Stimulated activated effector memory CD8-positive, alpha-beta T cell treated with anti-CD3 and anti-CD28 coated beads, Interleukin-12 subunit alpha, Interleukin-12 subunit beta, amount 100 ng/mL, for 72 hours (primary cell): ENCODE measurements at regions not wholly inside any gene's neighbourhood (a gene's known extent, or its start where the extent isn't known, plus 50 kb on each side); places are given as distances from the start of the nearest gene placed in this dataset.

Experiments
- ATAC-seq: fragments of 150-1000 bp; cut with Tn5 transposase; 2 replicates; pipeline ENCODE4 v1.10.0; 2021
- DNase-seq, 2 donors: peaks; one replicate each; pipeline ENCODE4 v3.0.0; 2021 to 2022; ENCODE audit warnings: low spot score in 2 of 2
- H3K27ac Mint-ChIP-seq: one replicate; pipeline ENCODE4 v1.8.0; 2022; ENCODE audit warnings: mild to moderate bottlenecking, mixed read lengths
- H3K36me3 Mint-ChIP-seq: one replicate; pipeline ENCODE4 v1.8.0; 2022; ENCODE audit warnings: mild to moderate bottlenecking, mixed read lengths
- H3K4me1 Mint-ChIP-seq: one replicate; pipeline ENCODE4 v1.8.0; 2022; ENCODE audit warnings: mixed read lengths
- H3K4me3 Mint-ChIP-seq: one replicate; pipeline ENCODE4 v1.8.0; 2022; ENCODE audit warnings: mild to moderate bottlenecking, mixed read lengths
- H3K9me3 Mint-ChIP-seq: one replicate; pipeline ENCODE4 v1.8.0; 2022; ENCODE audit warnings: mixed read lengths

DNA sequence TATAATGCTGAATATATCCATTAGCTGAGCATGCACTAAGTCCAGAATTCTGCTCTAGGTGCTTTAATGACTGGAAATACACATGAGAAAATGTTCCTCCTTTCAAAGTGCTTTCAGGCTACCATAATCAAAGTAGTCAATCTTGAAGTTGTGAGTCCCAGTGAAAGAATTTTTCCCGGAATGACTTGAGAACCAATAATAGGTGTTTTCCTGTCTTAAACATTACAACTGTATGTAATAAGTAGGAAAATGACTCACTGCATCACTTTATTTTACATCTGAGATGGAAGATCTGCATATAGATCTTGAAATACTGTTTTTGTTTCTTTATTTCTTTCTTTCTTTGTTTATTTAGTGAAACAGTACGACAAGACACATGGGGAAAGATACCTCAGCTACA is 437.4 kb upstream of the JAG1 start:
- ATAC-seq: no peak
- Mint-ChIP-seq H3K4me3 (no peak overlapping the region), H3K9me3 (peaks cover 10% of the 10 kb centered on the region), H3K36me3 (no peaks in the 10 kb centered on the region), H3K27ac (no peak overlapping the region), H3K4me1 (no peaks in the 10 kb centered on the region)
- DNase-seq: no peak

DNA sequence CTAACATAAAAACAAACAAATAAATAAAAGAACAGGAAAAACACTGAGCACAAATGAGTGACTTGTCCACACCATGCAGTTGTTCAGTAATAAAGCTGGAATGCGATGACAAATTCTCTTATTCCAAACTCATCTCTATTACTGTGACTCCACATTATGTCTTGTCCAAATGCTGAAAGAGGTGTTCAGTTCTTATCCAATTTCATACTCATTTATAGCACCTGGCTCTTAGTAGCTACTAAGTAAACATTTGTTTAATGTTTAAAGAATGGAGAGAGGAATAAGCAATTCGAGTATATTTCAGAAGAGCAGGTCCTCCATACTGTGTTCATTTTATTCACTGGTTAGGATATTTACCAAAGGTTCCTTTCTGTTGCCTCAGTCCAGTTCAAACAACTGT is 439.0 kb upstream of the JAG1 start:
- Mint-ChIP-seq H3K36me3 (no peaks in the 10 kb centered on the region), H3K4me3 (no peak overlapping the region), H3K9me3 (peaks cover 10% of the 10 kb centered on the region), H3K4me1 (no peaks in the 10 kb centered on the region), H3K27ac (no peak overlapping the region)
- ATAC-seq (no peak), DNase-seq (no peak)

DNA sequence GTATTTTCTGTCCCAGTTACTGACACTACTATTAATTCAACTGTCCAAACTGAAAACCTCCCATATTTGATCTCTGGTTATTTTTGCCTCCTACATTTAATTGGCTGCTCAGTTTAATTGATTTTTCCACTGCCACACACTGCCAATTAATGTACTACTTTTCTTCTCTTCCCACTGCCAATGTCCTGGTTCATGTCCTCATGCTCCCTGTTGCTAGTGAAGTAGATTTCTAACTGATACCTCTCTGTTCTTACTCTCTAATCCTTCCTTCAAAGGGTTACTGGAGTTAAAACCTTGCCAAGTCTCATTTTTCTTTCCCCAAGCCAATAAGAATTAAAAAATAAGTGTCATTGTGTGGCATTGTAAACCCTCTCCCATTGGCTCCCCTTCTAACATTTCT is 440.6 kb upstream of the JAG1 start:
- Mint-ChIP-seq H3K27ac (no peak overlapping the region), H3K36me3 (no peaks in the 10 kb centered on the region), H3K4me1 (no peaks in the 10 kb centered on the region), H3K4me3 (no peak overlapping the region), H3K9me3 (peaks cover 10% of the 10 kb centered on the region)
- DNase-seq (no peak), ATAC-seq (no peak)

DNA sequence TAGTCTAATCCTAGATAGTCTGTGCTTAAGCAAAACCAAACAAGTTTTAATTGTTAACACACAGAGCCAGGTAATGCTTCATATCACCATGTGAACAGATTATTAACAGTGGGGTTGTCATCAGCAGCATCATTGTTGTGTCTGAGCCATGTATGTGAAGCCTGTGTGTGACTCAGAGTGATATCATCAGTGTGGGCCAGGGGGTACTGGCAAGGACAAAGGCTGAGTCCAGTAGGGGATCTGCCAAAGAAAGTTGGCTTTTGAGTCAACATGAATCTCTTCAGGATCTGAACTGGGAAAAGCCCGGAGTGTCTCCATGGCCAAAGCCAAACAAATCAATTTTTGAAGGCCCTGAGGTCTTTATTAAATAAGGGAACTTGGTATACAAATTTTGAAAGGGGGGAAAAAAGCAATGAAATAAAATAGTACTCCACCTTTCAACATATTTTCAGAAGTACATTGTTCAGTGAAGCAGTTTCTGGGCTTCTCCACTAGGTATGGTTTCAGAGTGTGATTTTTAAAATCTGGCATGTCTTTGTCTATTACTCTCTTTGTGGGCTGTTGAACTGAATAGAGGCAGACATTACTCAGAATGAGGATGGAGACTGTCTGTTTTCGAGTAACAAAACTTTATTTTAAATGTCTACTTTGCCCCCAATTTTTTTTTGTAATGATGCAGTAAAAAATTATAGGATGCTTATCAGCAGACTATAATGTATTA is 444.2 kb upstream of the JAG1 start:
- Mint-ChIP-seq H3K36me3 (no peaks in the 10 kb centered on the region), H3K4me1 (no peaks in the 10 kb centered on the region), H3K9me3 (peaks cover 10% of the 10 kb centered on the region), H3K27ac (no peak overlapping the region), H3K4me3 (no peak overlapping the region)
- ATAC-seq (no peak), DNase-seq (no peak)

DNA sequence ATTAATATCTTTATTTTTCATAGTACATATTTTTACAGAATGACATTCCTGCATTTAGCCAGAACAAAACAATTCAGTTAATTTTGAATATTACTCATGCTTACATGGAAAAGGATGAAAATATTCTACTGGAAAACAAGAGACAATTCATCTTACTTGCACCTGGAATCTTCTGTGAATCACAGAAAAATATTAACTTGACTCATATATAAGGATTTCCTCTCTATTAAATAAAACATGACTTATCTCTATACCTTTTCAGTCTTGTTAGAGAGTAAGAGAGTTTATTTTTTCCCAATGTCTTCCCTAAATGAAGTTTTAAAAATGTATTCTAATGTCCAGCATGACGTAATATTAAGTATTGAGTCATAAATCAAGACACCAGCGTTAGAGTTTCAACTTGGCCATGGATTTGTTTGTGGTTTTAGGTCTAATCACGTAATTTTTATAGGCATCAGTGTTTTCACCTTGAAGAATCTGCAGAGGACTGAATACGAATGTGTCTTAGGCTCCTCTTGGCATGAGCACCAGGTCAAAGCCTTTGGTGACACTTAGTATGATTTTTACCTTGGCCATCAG is 445.1 kb upstream of the JAG1 start:
- H3K9me3 Mint-ChIP-seq: peaks cover 8% of the 10 kb centered on the region
- no peak overlapping the region for H3K4me3 Mint-ChIP-seq
- H3K4me1 Mint-ChIP-seq: no peaks in the 10 kb centered on the region
- no peak for ATAC-seq
- DNase-seq: no peak
- H3K27ac Mint-ChIP-seq: no peak overlapping the region
- no peaks in the 10 kb centered on the region for H3K36me3 Mint-ChIP-seq

DNA sequence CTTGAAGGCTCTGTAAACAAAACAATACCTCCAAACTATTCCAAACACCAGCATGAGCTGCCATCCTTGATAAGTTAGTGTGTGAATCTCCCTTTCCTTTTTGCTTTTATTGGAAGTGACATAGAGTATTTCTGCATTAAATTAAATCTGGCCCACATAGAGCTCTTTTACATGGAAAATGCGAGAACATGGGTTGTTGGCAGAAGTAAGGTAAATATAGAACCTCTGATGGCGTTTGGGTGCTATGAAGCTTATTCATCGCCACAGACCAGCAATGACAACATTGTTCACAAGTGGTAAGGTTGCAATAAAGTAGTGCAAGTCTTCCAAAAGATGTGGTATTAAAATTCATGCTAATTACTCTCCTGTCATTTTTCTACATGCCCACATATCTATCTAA is 445.8 kb upstream of the JAG1 start:
- Mint-ChIP-seq H3K4me3 (no peak overlapping the region), H3K9me3 (peaks cover 9% of the 10 kb centered on the region), H3K36me3 (no peaks in the 10 kb centered on the region), H3K4me1 (no peaks in the 10 kb centered on the region), H3K27ac (no peak overlapping the region)
- ATAC-seq: no peak
- DNase-seq: no peak

DNA sequence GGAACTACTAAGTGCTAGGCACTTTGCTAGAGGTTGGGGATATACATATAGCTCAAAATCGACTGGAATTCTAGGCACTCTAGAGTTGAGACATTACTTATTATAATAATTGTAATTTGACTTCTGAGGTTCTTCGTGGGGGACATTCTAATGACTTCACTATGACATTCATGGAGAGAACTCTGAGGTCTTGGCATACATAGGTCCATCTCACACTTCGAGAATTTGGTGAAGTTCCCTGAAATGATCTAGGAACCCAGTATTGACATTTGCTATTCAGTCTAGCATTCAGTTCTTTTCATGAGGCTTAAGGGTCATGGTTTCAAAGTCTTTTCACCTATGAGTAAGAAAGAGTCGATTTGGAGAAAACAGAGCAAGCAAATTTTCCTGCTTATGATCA is 446.6 kb upstream of the JAG1 start:
- Mint-ChIP-seq H3K4me3 (no peak overlapping the region), H3K4me1 (no peaks in the 10 kb centered on the region), H3K27ac (no peak overlapping the region), H3K36me3 (no peaks in the 10 kb centered on the region), H3K9me3 (peaks cover 6% of the 10 kb centered on the region)
- ATAC-seq (no peak), DNase-seq (no peak)

DNA sequence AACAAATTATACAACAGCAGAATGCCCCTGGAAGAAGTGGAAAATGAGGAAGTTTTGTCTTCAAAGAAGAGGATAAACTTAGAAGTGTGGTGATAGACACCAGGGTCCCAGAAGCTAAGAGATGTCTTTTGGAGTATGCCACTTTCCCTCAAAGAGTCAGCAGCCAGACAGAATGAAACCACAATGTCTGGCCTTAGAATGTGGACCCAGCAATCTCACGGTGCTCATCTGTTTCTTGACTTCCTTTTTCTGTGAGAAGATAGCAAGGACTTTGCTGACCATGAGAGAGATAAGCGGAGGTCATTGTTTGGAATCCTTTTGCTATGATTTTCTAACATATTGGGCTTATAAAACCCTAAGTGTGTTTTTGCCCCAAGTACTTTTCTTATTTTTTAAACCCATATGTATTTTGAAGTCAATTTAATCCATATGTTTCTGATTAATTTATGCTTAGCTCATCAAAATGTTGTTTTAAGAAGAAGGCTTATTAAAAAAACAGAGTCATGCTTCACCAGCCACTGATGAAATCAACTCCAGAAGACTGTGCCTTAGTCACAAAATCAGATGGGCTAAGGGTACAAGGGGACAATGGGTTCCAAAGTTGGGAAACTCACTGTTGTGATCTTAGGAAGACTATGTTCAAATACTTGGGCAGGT is 451.2 kb upstream of the JAG1 start:
- no peak overlapping the region for H3K4me3 Mint-ChIP-seq
- ATAC-seq (no peak), DNase-seq (no peak)
- H3K27ac Mint-ChIP-seq: no peak overlapping the region
- peaks cover 16% of the 10 kb centered on the region for H3K9me3 Mint-ChIP-seq
- no peaks in the 10 kb centered on the region for H3K36me3 Mint-ChIP-seq
- H3K4me1 Mint-ChIP-seq: no peaks in the 10 kb centered on the region

DNA sequence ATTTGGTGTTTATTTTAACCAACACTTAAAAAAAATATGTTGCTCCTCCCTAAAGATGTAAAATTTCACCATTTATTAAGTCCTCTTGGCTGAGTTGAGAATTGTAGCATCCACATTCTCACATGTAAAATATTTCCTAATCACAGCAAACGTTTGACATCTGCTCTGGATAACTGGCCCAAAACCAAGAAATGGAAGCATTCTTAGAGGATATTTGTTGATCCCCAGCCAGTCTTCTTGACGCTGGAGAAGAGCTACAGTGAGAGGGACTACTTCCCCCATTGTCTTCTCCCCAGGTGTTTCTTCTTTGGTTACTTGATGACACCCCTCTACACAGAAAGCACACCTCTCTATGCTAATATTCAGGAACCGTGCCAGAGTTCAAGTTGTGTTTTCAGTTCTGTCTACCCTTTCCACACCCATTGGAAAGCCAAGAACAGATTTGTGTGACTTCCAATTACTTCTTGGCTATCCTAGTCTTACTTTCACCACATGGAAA is 454.5 kb upstream of the JAG1 start:
- Mint-ChIP-seq H3K9me3 (peaks cover 22% of the 10 kb centered on the region), H3K27ac (no peak overlapping the region), H3K4me1 (no peaks in the 10 kb centered on the region), H3K36me3 (no peaks in the 10 kb centered on the region), H3K4me3 (no peak overlapping the region)
- ATAC-seq (no peak), DNase-seq (no peak)

DNA sequence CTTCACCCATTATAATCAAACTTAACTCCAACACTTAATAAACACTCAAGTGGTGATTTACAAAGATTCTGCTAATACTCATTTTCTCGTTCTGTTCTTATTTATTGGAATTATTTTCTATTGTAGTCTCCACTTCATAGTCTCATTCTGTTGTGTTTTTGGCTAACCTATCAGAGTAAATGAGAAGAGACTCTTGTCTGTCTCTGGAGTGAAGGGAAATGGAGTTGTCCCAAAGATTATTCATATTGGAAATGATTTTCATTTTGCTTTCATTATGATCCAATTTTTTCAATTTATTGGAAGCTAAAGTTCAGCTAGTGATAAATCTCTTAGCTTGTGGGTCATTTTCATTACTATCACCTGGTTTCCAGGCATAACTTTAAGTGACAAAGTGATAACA is 454.9 kb upstream of the JAG1 start:
- Mint-ChIP-seq H3K9me3 (peaks cover 22% of the 10 kb centered on the region), H3K4me1 (no peaks in the 10 kb centered on the region), H3K4me3 (no peak overlapping the region), H3K27ac (no peak overlapping the region), H3K36me3 (no peaks in the 10 kb centered on the region)
- no peak for ATAC-seq
- no peak for DNase-seq

DNA sequence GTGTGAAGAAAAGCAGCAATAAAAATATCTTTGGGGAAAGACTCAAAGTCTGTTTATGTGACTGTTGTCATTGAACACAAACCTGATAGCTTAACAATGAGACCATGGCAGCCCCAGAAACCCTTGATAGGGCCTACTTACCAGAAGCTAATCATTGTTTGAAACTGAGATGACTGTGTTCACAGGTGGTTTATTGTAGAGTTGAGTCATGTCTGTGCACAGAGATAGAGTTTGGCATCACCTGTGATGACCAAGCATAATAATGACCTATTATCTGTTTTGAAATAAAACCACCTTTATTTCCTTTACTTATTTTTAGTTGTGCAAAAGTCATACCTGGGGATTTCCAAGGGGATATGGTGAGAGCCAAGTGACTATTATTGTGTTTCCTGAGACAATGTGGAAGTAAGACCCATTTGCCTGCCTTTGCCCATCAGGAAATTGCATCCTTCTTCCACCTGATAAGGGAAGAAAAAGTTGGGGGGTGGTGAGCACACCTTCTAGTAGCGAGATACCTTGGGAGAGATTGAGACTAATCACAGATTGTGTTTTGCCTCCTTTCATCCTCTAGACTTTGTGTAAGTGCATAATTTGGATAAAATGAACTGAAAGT is 456.9 kb upstream of the JAG1 start:
- Mint-ChIP-seq H3K27ac (no peak overlapping the region), H3K4me1 (no peaks in the 10 kb centered on the region), H3K4me3 (no peak overlapping the region), H3K9me3 (peaks cover 16% of the 10 kb centered on the region), H3K36me3 (no peaks in the 10 kb centered on the region)
- DNase-seq: no peak
- ATAC-seq: no peak

DNA sequence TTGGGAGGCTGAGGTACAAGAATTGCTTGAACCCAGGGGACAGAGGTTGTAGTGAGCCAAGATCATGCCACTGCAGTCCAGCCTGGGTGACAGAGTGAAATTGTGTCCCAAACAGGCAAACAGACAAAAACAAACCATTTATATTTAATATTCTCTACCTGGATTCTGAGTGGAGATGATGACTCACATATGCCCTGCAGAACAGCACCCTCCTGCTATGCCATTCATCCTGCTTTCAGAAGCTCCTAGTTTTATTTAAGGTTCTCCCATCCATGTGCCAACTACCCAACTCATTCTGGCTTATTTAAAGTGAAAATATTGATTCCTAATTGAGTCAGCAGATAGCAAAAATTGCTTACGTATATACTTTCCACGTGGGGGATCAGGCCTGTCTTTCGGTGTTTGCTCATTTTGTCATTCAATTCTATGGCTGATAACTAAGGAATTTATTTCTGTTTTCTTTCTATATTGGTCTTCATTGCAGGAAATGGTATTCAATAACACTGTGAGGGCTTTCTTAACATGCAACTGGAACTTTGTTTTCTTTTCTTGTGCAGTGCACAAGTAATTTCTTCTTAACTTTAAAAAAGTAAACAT is 459.1 kb upstream of the JAG1 start:
- no peak for ATAC-seq
- H3K4me3 Mint-ChIP-seq: no peak overlapping the region
- H3K4me1 Mint-ChIP-seq: no peaks in the 10 kb centered on the region
- H3K9me3 Mint-ChIP-seq: peaks cover 11% of the 10 kb centered on the region
- DNase-seq: no peak
- no peak overlapping the region for H3K27ac Mint-ChIP-seq
- H3K36me3 Mint-ChIP-seq: no peaks in the 10 kb centered on the region

DNA sequence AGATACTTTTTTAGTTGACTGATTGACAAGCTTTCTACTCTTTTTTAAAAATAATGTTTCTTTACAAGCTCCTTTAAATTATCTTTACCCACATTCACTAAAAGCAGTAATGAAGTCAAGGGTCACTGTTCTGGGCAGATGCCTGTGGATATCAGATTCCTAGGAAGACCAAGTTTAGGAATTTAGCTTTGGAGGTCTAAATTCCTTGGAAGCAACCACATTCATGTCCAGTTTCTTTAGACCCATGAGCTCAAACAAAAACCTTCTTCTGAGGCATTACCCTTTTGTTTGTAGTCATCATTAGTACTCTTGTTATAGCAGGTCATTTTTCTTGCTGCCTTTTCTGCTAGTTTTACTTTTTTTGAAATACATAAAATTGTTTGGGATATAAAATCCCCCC is 462.9 kb upstream of the JAG1 start:
- DNase-seq: no peak
- Mint-ChIP-seq H3K27ac (no peak overlapping the region), H3K4me3 (no peak overlapping the region), H3K4me1 (no peaks in the 10 kb centered on the region), H3K9me3 (peaks cover 12% of the 10 kb centered on the region), H3K36me3 (no peaks in the 10 kb centered on the region)
- ATAC-seq: no peak

DNA sequence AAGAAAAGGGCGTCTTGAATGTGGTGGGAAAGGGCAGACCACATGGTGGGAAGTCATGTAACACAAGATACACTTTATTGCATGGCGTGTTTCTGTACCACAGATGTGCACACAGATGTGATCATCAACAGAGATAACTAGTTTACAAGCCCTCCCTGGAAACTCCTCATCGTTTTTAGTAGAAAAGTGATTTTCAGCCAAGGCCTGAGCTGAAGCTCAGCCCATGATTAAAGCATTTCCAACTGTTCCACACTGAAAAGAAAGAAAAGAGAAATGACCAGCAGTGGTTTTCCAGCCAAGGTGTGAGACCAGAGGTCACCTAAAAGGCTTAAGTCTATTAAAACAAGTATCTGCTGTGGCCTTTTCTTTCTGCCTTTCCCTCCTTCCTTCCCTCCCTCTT is 463.9 kb upstream of the JAG1 start:
- H3K4me3 Mint-ChIP-seq: no peak overlapping the region
- no peaks in the 10 kb centered on the region for H3K4me1 Mint-ChIP-seq
- no peaks in the 10 kb centered on the region for H3K36me3 Mint-ChIP-seq
- H3K27ac Mint-ChIP-seq: no peak overlapping the region
- no peak for ATAC-seq
- no peak for DNase-seq
- H3K9me3 Mint-ChIP-seq: peaks cover 10% of the 10 kb centered on the region

DNA sequence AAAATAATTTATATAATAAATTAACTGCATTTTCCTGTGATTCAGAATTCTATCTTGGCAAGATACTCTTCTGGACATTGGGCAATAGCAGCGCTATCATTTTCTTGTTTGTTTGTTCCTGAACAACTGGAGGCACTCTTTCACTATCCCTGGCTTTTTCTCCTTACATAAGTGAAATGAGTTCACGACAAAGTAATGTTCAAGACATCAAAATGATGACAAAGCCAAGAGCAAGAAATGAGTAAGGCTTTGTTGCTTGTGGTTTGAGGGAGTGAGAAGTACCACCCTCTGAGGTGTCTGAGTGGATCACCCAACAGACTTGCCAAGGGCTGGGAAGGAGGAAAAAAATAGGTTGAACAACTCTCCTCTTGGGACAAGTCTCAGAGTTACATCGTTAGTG is 466.6 kb upstream of the JAG1 start:
- H3K4me3 Mint-ChIP-seq: no peak overlapping the region
- DNase-seq (no peak), ATAC-seq (no peak)
- H3K9me3 Mint-ChIP-seq: peaks cover 15% of the 10 kb centered on the region
- no peaks in the 10 kb centered on the region for H3K4me1 Mint-ChIP-seq
- H3K27ac Mint-ChIP-seq: no peak overlapping the region
- no peaks in the 10 kb centered on the region for H3K36me3 Mint-ChIP-seq
